ENCODE measurements at regions not wholly inside any gene's neighbourhood (a gene's known extent, or its start where the extent isn't known, plus 50 kb on each side); places are given as distances from the start of the nearest gene placed in this dataset.

DNA sequence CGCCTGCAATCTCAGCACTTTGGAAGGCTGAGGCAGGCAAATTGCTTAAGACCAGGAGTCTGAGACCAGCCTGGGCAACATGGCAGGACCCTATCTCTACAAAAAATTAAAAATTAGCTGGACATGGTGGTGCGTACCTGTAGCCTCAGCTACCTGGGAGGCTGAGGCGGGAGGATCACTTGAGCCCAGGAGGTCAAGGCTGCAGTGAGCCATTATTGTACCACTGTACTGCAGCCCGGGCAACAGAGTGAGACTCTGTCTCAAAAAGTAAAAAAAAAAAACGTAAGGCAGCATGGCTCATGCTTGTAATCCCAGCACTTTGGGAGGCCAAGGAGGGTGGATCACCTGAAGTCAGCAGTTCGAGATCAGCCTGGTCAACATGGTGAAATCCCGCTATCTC lies 263.6 kb downstream of the PARN start:
- no peak for DNase-seq
- Mint-ChIP-seq H3K4me1 (no peaks in the 10 kb centered on the region), H3K9me3 (no peaks in the 10 kb centered on the region), H3K36me3 (no peaks in the 10 kb centered on the region), H3K27ac (no peak overlapping the region), H3K4me3 (no peak overlapping the region), H3K27me3 (peaks cover 12% of the 10 kb centered on the region)
- Histone ChIP-seq H3K9me3 (ENCODE audit: control insufficient read depth in 2 of 2, low read length in 2 of 2) (no peaks in the 10 kb centered on the region), H3K4me1 (ENCODE audit: control insufficient read depth, insufficient read depth, low read length, poor library complexity, severe bottlenecking) (no peaks in the 10 kb centered on the region), H3K27me3 (ENCODE audit: control insufficient read depth, insufficient read depth, low read length) (no peaks in the 10 kb centered on the region), H3K27ac (ENCODE audit: insufficient read depth, low read length, poor library complexity, severe bottlenecking) (no peak overlapping the region), H3K4me3 (ENCODE audit: low read depth, low read length) (no peak overlapping the region), H3K36me3 (ENCODE audit: control insufficient read depth, insufficient read depth, low read length) (no peaks in the 10 kb centered on the region)
- ATAC-seq (ENCODE audit: low read depth in 2 of 2): no peak

- no peak for ATAC-seq (ENCODE audit: low read depth in 2 of 2)
- H3K9me3 ChIP-seq (ENCODE audit: control insufficient read depth in 2 of 2, low read length in 2 of 2): no peaks in the 10 kb centered on the region
- no peaks in the 10 kb centered on the region for H3K36me3 Mint-ChIP-seq
- H3K27me3 Mint-ChIP-seq: peaks cover 12% of the 10 kb centered on the region
- no peak for DNase-seq
- H3K9me3 Mint-ChIP-seq: no peaks in the 10 kb centered on the region
- no peak overlapping the region for H3K4me3 ChIP-seq (ENCODE audit: low read depth, low read length)
- H3K4me1 Mint-ChIP-seq: no peaks in the 10 kb centered on the region
- no peak overlapping the region for H3K27ac ChIP-seq (ENCODE audit: insufficient read depth, low read length, poor library complexity, severe bottlenecking)
- no peaks in the 10 kb centered on the region for H3K36me3 ChIP-seq (ENCODE audit: control insufficient read depth, insufficient read depth, low read length)
- no peaks in the 10 kb centered on the region for H3K4me1 ChIP-seq (ENCODE audit: control insufficient read depth, insufficient read depth, low read length, poor library complexity, severe bottlenecking)
- H3K27me3 ChIP-seq (ENCODE audit: control insufficient read depth, insufficient read depth, low read length): no peaks in the 10 kb centered on the region
- H3K27ac Mint-ChIP-seq: no peak overlapping the region
- no peak overlapping the region for H3K4me3 Mint-ChIP-seq
These were observed 264.7 kb downstream of the PARN start for GRCh38 chr16:14365200-14365851.

DNA sequence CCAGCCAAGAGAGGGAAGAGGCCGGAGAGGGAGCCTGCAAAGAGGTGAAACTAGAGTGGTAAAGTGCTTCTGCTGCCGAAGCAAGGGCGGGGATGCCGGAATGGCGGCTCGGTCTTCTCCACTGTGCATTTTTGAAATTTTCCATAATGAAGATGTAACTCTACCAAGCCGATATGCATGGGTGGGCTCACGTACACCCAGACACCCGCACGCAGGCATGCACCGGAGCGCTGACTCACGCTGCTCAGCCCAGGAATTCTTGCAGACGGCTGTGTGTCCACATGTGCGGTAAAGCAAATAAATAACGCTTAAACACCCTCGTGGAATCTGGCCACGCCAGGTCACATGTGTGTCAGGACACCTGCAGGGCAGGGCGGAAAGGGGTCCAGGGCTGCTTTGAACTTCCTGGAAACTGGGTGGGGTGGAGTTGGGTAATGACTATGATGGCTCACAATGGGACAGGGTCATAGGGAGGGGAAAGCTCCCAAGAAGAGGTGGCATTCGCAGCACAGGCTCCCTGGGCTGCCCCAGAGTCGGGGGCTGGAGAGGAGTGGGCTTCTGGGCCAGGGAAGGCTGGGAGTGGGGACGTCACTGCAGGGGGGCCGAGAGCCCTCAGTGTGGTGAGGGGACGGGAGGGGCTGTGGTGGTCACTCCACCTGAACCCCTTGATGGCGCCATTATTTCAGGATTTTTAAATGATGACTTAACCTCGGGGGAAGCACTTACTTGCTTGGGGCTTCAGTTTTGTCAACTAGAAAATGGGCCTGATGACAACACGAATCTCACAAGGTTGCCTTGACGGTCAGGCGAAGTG lies 265.5 kb downstream of the PARN start:
- no peaks in the 10 kb centered on the region for H3K27me3 ChIP-seq (ENCODE audit: control insufficient read depth, insufficient read depth, low read length)
- Mint-ChIP-seq H3K27me3 (peaks cover 12% of the 10 kb centered on the region), H3K4me1 (no peaks in the 10 kb centered on the region), H3K36me3 (no peaks in the 10 kb centered on the region), H3K4me3 (no peak overlapping the region), H3K27ac (no peak overlapping the region), H3K9me3 (no peaks in the 10 kb centered on the region)
- ATAC-seq (ENCODE audit: low read depth in 2 of 2) (no peak), DNase-seq (no peak)
- no peaks in the 10 kb centered on the region for H3K36me3 ChIP-seq (ENCODE audit: control insufficient read depth, insufficient read depth, low read length)
- H3K4me3 ChIP-seq (ENCODE audit: low read depth, low read length): no peak overlapping the region
- H3K4me1 ChIP-seq (ENCODE audit: control insufficient read depth, insufficient read depth, low read length, poor library complexity, severe bottlenecking): no peaks in the 10 kb centered on the region
- no peaks in the 10 kb centered on the region for H3K9me3 ChIP-seq (ENCODE audit: control insufficient read depth in 2 of 2, low read length in 2 of 2)
- no peak overlapping the region for H3K27ac ChIP-seq (ENCODE audit: insufficient read depth, low read length, poor library complexity, severe bottlenecking)

DNA sequence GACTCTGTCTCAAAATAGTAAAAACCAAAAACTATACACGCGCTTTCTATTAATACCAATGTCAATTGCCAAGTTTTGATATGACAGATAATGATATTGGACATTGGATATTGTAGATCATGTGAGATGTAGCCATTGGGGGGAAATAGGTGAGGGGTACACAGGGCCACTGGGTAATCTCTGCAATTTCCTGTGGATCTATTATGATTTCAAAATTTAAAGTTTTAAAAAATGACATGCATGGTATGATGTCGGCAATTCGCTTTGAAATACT lies 266.0 kb downstream of the PARN start:
- DNase-seq (no peak), ATAC-seq (ENCODE audit: low read depth in 2 of 2) (no peak)
- Mint-ChIP-seq H3K4me3 (no peak overlapping the region), H3K27me3 (peaks cover 12% of the 10 kb centered on the region), H3K27ac (no peak overlapping the region), H3K4me1 (peaks cover 0 to under 1% (median 0%) of the 10 kb centered on the region in 4 donors), H3K9me3 (no peaks in the 10 kb centered on the region), H3K36me3 (no peaks in the 10 kb centered on the region)
- Histone ChIP-seq H3K9me3 (ENCODE audit: control insufficient read depth in 2 of 2, low read length in 2 of 2) (no peaks in the 10 kb centered on the region), H3K27ac (ENCODE audit: insufficient read depth, low read length, poor library complexity, severe bottlenecking) (no peak overlapping the region), H3K4me3 (ENCODE audit: low read depth, low read length) (no peak overlapping the region), H3K36me3 (ENCODE audit: control insufficient read depth, insufficient read depth, low read length) (no peaks in the 10 kb centered on the region), H3K27me3 (ENCODE audit: control insufficient read depth, insufficient read depth, low read length) (no peaks in the 10 kb centered on the region), H3K4me1 (ENCODE audit: control insufficient read depth, insufficient read depth, low read length, poor library complexity, severe bottlenecking) (no peaks in the 10 kb centered on the region)

DNA sequence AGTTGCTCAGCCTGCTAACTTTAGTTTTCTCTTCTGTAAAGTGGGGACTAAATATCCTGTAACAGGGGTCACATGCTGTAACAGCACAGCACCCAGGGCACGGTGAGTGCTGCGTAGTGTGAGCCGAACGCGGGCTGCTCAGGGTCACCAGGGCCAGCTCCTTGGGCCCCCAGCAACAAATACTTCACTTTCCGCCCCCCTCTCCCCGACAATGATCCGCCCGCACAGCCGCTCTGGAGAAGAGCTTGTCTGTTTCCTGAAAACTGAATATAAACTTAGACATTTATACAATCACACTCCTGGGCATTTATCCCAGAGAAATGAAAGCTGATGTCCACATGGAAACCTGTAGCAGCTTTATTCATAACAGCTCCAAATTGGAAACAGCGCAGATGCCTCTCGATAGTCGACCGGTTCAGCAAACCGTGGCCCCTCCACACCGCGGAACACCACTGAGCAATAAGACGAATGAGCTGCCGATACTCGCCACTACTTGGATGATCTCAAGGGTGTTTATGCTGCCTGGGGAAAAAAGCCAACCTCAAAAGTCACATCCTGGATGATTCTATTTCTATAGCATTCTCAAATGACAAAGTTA lies 267.2 kb downstream of the PARN start:
- peaks cover 12% of the 10 kb centered on the region for H3K27me3 Mint-ChIP-seq
- DNase-seq (no peak), ATAC-seq (ENCODE audit: low read depth in 2 of 2) (no peak)
- peaks cover 0 to 2% (median 0%) of the 10 kb centered on the region in 4 donors for H3K4me1 Mint-ChIP-seq
- H3K4me3 Mint-ChIP-seq: no peak overlapping the region
- no peaks in the 10 kb centered on the region for H3K9me3 ChIP-seq (ENCODE audit: control insufficient read depth in 2 of 2, low read length in 2 of 2)
- no peaks in the 10 kb centered on the region for H3K36me3 ChIP-seq (ENCODE audit: control insufficient read depth, insufficient read depth, low read length)
- H3K36me3 Mint-ChIP-seq: no peaks in the 10 kb centered on the region
- no peak overlapping the region for H3K4me3 ChIP-seq (ENCODE audit: low read depth, low read length)
- H3K27ac Mint-ChIP-seq: no peak overlapping the region
- no peaks in the 10 kb centered on the region for H3K4me1 ChIP-seq (ENCODE audit: control insufficient read depth, insufficient read depth, low read length, poor library complexity, severe bottlenecking)
- H3K9me3 Mint-ChIP-seq: no peaks in the 10 kb centered on the region
- no peak overlapping the region for H3K27ac ChIP-seq (ENCODE audit: insufficient read depth, low read length, poor library complexity, severe bottlenecking)
- no peaks in the 10 kb centered on the region for H3K27me3 ChIP-seq (ENCODE audit: control insufficient read depth, insufficient read depth, low read length)

DNA sequence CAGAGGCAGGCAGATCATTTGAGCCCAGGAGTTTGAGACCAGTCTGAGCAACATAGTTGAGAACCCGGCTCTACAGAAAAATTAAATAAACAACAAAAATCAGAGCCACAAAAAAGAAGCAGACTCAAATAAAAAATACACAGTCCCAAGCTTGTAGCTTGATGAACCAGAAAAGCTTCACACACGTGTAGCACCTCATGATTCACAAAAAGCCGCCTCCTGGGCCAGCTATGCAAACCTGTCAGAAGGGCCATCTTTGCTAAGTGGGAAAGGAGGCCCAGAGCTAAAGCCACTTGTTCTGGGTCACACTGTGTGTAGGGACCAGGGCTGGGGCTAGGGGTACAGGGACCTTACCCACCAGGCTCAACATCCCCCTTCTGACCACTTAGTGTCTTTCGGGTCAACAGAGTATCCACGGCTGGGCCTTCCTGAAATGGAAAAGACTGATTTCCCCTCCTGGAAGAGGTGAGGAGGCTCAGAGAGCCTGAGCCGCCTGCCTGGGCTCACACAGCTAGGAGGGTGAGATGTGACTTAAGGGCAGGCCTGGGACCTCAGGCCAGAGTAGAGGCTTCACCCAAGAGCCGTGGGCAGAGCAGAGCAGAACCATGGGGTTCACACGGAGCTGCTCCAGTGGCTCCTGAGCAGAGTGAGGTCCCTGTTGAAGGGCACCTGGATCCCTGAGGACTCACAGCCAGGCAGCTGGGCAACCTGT lies 269.6 kb downstream of the PARN start:
- ATAC-seq (ENCODE audit: low read depth in 2 of 2) (no peak), DNase-seq (no peak)
- H3K27ac ChIP-seq (ENCODE audit: insufficient read depth, low read length, poor library complexity, severe bottlenecking): no peak overlapping the region
- no peak overlapping the region for H3K4me3 Mint-ChIP-seq
- peaks cover 12% of the 10 kb centered on the region for H3K27me3 Mint-ChIP-seq
- no peaks in the 10 kb centered on the region for H3K4me1 ChIP-seq (ENCODE audit: control insufficient read depth, insufficient read depth, low read length, poor library complexity, severe bottlenecking)
- no peak overlapping the region for H3K4me3 ChIP-seq (ENCODE audit: low read depth, low read length)
- no peak overlapping the region for H3K27ac Mint-ChIP-seq
- no peaks in the 10 kb centered on the region for H3K36me3 Mint-ChIP-seq
- no peaks in the 10 kb centered on the region for H3K9me3 ChIP-seq (ENCODE audit: control insufficient read depth in 2 of 2, low read length in 2 of 2)
- no peaks in the 10 kb centered on the region for H3K36me3 ChIP-seq (ENCODE audit: control insufficient read depth, insufficient read depth, low read length)
- peaks cover 0 to 2% (median 0%) of the 10 kb centered on the region in 4 donors for H3K4me1 Mint-ChIP-seq
- H3K9me3 Mint-ChIP-seq: peaks cover 0 to 2% (median 0%) of the 10 kb centered on the region in 7 donors
- no peaks in the 10 kb centered on the region for H3K27me3 ChIP-seq (ENCODE audit: control insufficient read depth, insufficient read depth, low read length)

GRCh38 chr16:14358697-14359305 lies 271.3 kb downstream of the PARN start:
- H3K4me3 ChIP-seq (ENCODE audit: low read depth, low read length): no peak overlapping the region
- H3K27me3 ChIP-seq (ENCODE audit: control insufficient read depth, insufficient read depth, low read length): no peaks in the 10 kb centered on the region
- H3K4me1 ChIP-seq (ENCODE audit: control insufficient read depth, insufficient read depth, low read length, poor library complexity, severe bottlenecking): peaks cover 10% of the 10 kb centered on the region
- no peaks in the 10 kb centered on the region for H3K9me3 ChIP-seq (ENCODE audit: control insufficient read depth in 2 of 2, low read length in 2 of 2)
- no peak overlapping the region for H3K27ac ChIP-seq (ENCODE audit: insufficient read depth, low read length, poor library complexity, severe bottlenecking)
- Mint-ChIP-seq H3K4me1 (peaks cover 0 to 8% (median 7%) of the 10 kb centered on the region in 4 donors), H3K36me3 (no peaks in the 10 kb centered on the region), H3K9me3 (peaks cover 0 to 2% (median 0%) of the 10 kb centered on the region in 7 donors), H3K27ac (no peak overlapping the region), H3K27me3 (peaks cover 4% of the 10 kb centered on the region), H3K4me3 (no peak overlapping the region)
- H3K36me3 ChIP-seq (ENCODE audit: control insufficient read depth, insufficient read depth, low read length): no peaks in the 10 kb centered on the region
- DNase-seq (no peak), ATAC-seq (ENCODE audit: low read depth in 2 of 2) (no peak)

Data from CD4-positive, CD25-positive, alpha-beta regulatory T cell (primary cell).